H9 (cell line): ENCODE measurements at regions not wholly inside any gene's neighbourhood (a gene's known extent, or its start where the extent isn't known, plus 50 kb on each side); places are given as distances from the start of the nearest gene placed in this dataset.

ENCODE experiments used
- DNase-seq: peaks from one replicate; pipeline ENCODE4 v3.0.0-alpha.2; 2017
- H2AFZ ChIP-seq: one replicate; pipeline ENCODE4 v1.6.1; 2013; ENCODE audit warnings: mild to moderate bottlenecking, low read length, control low read depth, moderate library complexity
- H2AK5ac ChIP-seq: 2 replicates; pipeline ENCODE4 v1.6.1; 2013; ENCODE audit warnings: low read length, control low read depth, mixed read lengths; ENCODE audit not compliant: insufficient read length
- H2BK120ac ChIP-seq: one replicate; pipeline ENCODE4 v1.6.1; 2013; ENCODE audit warnings: low read depth, mild to moderate bottlenecking, low read length, control low read depth, inconsistent platforms; ENCODE audit not compliant: poor library complexity, severe bottlenecking
- H2BK12ac ChIP-seq: 2 replicates; pipeline ENCODE4 v1.6.1; 2013; ENCODE audit warnings: low read length, control low read depth, mixed read lengths, low read depth; ENCODE audit not compliant: insufficient read length
- H2BK15ac ChIP-seq: 2 replicates; pipeline ENCODE4 v1.6.1; 2013; ENCODE audit warnings: low read depth, low read length, control low read depth
- H2BK20ac ChIP-seq: one replicate; pipeline ENCODE4 v1.6.1; 2013; ENCODE audit warnings: low read depth, mild to moderate bottlenecking, low read length, control low read depth, inconsistent platforms; ENCODE audit not compliant: poor library complexity, severe bottlenecking
- H2BK5ac ChIP-seq: 2 replicates; pipeline ENCODE4 v1.6.1; 2013; ENCODE audit warnings: low read length, control low read depth, mixed read lengths; ENCODE audit not compliant: insufficient read length
- H3K14ac ChIP-seq: 2 replicates; pipeline ENCODE4 v1.6.1; 2013; ENCODE audit warnings: low read length, control low read depth; ENCODE audit not compliant: insufficient read depth
- H3K18ac ChIP-seq: 2 replicates; pipeline ENCODE4 v1.6.1; 2013; ENCODE audit warnings: low read depth, mild to moderate bottlenecking, mixed read lengths, low read length, control low read depth; ENCODE audit not compliant: insufficient read length
- H3K23ac ChIP-seq: 2 replicates; pipeline ENCODE4 v1.6.1; 2013; ENCODE audit warnings: low read length, control low read depth, mixed read lengths, low read depth; ENCODE audit not compliant: insufficient read length
- H3K23me2 ChIP-seq: 2 replicates; pipeline ENCODE4 v1.6.1; 2013; ENCODE audit warnings: low read depth, mild to moderate bottlenecking, mixed read lengths, low read length, control low read depth; ENCODE audit not compliant: insufficient read length, poor library complexity, severe bottlenecking
- H3K27ac ChIP-seq: 2 replicates; pipeline ENCODE4 v1.5.1; 2013; ENCODE audit warnings: low read length, control low read depth, mixed read lengths, low read depth; ENCODE audit not compliant: insufficient read length
- H3K27me3 ChIP-seq: 2 replicates; pipeline ENCODE4 v1.6.1; 2013; ENCODE audit warnings: low read length, control low read depth, inconsistent platforms; ENCODE audit not compliant: insufficient read depth
- H3K4ac ChIP-seq: 2 replicates; pipeline ENCODE4 v1.6.1; 2013; ENCODE audit warnings: low read depth, mild to moderate bottlenecking, control low read depth, inconsistent platforms, low read length, moderate library complexity
- H3K4me1 ChIP-seq: 2 replicates; pipeline ENCODE4 v1.6.1; 2013; ENCODE audit warnings: low read length, control low read depth, inconsistent platforms; ENCODE audit not compliant: insufficient read depth
- H3K4me2 ChIP-seq: 2 replicates; pipeline ENCODE4 v1.6.1; 2013; ENCODE audit warnings: low read length, control low read depth, mixed read lengths; ENCODE audit not compliant: insufficient read length, insufficient read depth
- H3K56ac ChIP-seq: 2 replicates; pipeline ENCODE4 v1.6.1; 2013; ENCODE audit warnings: low read depth, mild to moderate bottlenecking, mixed read lengths, low read length, control low read depth; ENCODE audit not compliant: insufficient read length
- H3K79me1 ChIP-seq: 2 replicates; pipeline ENCODE4 v1.6.1; 2013; ENCODE audit warnings: low read depth, mild to moderate bottlenecking, moderate library complexity, low read length, control low read depth, inconsistent platforms; ENCODE audit not compliant: insufficient read depth, poor library complexity, severe bottlenecking
- H3K79me2 ChIP-seq: 2 replicates; pipeline ENCODE4 v1.6.1; 2013; ENCODE audit warnings: low read length, control low read depth, inconsistent platforms; ENCODE audit not compliant: insufficient read depth
- H3K9ac ChIP-seq: 2 replicates; pipeline ENCODE4 v1.6.1; 2013; ENCODE audit warnings: low read length, control low read depth, mixed read lengths; ENCODE audit not compliant: insufficient read length; ENCODE audit errors: extremely low read depth
- H3K9me3 ChIP-seq: one replicate; pipeline ENCODE4 v1.6.1; 2013; ENCODE audit warnings: low read depth, low read length, inconsistent platforms; ENCODE audit not compliant: control insufficient read depth
- H3T11ph ChIP-seq: one replicate; pipeline ENCODE4 v1.6.1; 2013; ENCODE audit warnings: mild to moderate bottlenecking, low read length, control low read depth, inconsistent platforms
- H4K20me1 ChIP-seq: one replicate; pipeline ENCODE4 v1.6.1; 2013; ENCODE audit not compliant: control insufficient read depth, insufficient read length, insufficient read depth
- H4K5ac ChIP-seq: 2 replicates; pipeline ENCODE4 v1.6.1; 2013; ENCODE audit warnings: low read depth, mild to moderate bottlenecking, mixed read lengths, low read length, control low read depth; ENCODE audit not compliant: insufficient read length
- H4K8ac ChIP-seq: replicated peaks from 2 replicates; pipeline ENCODE4 v1.6.1; 2013; ENCODE audit warnings: low read length, control low read depth, mixed read lengths, low read depth; ENCODE audit not compliant: insufficient read length
- H4K91ac ChIP-seq: 2 replicates; pipeline ENCODE4 v1.6.1; 2013; ENCODE audit warnings: low read depth, mild to moderate bottlenecking, moderate library complexity, mixed read lengths, low read length, control low read depth; ENCODE audit not compliant: insufficient read length
- H3K27ac Mint-ChIP-seq, 3 experiments: 2 replicates in 2 of 3; 3 replicates in 1 of 3; pipeline ENCODE4 v1.8.0; 2020 to 2021; ENCODE audit warnings: mixed read lengths in 3 of 3, mild to moderate bottlenecking in 1 of 3, moderate library complexity in 1 of 3
- H3K27me3 Mint-ChIP-seq: 2 replicates; pipeline ENCODE4 v1.8.0; 2021; ENCODE audit warnings: low read depth, mild to moderate bottlenecking, moderate library complexity, mixed read lengths
- H3K36me3 Mint-ChIP-seq, 3 experiments: 2 replicates in 2 of 3; 3 replicates in 1 of 3; pipeline ENCODE4 v1.8.0; 2020 to 2021; ENCODE audit warnings: low read depth in 3 of 3, mixed read lengths in 3 of 3; ENCODE audit not compliant: insufficient read depth in 1 of 3
- H3K4me1 Mint-ChIP-seq, 2 experiments: 2 replicates each; pipeline ENCODE4 v1.8.0; 2020; ENCODE audit warnings: mixed read lengths in 2 of 2
- H3K4me3 Mint-ChIP-seq, 2 experiments: 2 replicates in 1 of 2; 3 replicates in 1 of 2; pipeline ENCODE4 v1.8.0; 2020 to 2021; ENCODE audit warnings: mild to moderate bottlenecking in 2 of 2, mixed read lengths in 2 of 2, moderate library complexity in 1 of 2
- H3K9me3 Mint-ChIP-seq, 2 experiments: 2 replicates in 1 of 2; 3 replicates in 1 of 2; pipeline ENCODE4 v1.8.0; 2020; ENCODE audit warnings: mild to moderate bottlenecking in 2 of 2, mixed read lengths in 2 of 2, moderate library complexity in 1 of 2
- WGBS: extraction: QIAGEN DNeasy Blood & Tissue Kit; methylation state at CpG from one replicate; pipeline ENCODE4 v1.1.7; 2013; ENCODE audit warnings: missing lambda C conversion rate, low lambda C conversion rate, mixed read lengths; ENCODE audit not compliant: insufficient read length; ENCODE audit errors: extremely low coverage; 5-methylcytosine and 5-hydroxymethylcytosine counted together
- TF ChIP-seq, protein P1 (sequence below): fragments of 200-600 bp; sonication (generic); conservative IDR thresholded peaks from 3 replicates; pipeline ENCODE4 v1.8.0; 2021; ENCODE audit warnings: antibody characterized with exemption, mild to moderate bottlenecking

DNA sequence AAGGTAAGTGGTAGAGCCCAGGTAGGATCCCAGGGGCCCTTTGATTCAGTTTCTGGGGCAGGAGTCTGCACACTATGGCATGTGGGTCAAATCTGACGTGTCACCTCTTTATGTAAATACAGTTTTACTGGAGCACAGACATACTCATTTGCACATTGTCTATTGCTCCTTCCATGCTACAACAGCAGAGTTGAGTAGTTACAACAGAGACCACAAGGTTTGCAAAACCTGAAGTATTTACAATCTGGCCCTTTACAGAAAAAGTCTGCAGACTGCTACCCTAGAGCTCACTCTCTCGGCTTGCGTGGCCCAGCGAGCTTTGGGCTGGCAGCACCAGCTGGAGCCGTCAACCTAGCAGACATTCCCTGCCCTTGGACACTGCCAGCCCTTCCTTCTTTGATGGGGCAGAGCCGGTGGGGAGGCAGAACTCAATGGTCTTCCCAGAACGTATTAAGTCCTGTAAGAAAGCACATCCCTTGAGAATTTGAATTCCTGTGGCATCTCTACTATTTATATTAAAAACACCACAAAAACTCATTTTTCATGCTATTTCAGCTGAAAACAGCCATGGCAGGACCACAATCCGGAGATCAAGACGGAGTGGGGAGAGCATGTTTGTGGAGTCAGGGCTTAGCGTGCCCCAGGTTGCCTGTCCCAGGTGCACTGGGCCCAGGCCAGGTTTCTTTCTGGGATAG is 133.1 kb upstream of the NUDT7 start:
- H3K27me3 ChIP-seq: no peaks in the 10 kb centered on the region
- H3K9ac ChIP-seq: no peak overlapping the region
- no peak overlapping the region for H3K18ac ChIP-seq
- peaks cover 4 to 14% of the 10 kb centered on the region in 2 experiments; a peak in 2 of 4 replicates for H3K4me1 Mint-ChIP-seq
- H3K27ac ChIP-seq: no peak overlapping the region
- no peak overlapping the region for H3K14ac ChIP-seq
- DNase-seq: no peak
- H3K56ac ChIP-seq: no peak overlapping the region
- no peak overlapping the region for H2BK15ac ChIP-seq
- no peak overlapping the region for H3K4ac ChIP-seq
- H3K79me1 ChIP-seq: no peaks in the 10 kb centered on the region
- no peak overlapping the region for H4K91ac ChIP-seq
- no peak overlapping the region for H2BK12ac ChIP-seq
- no peak overlapping the region for H2BK20ac ChIP-seq
- no peak overlapping the region for H3K23ac ChIP-seq
- WGBS: no CpG with 5 or more reads among the region's 10 CpGs
- H2BK120ac ChIP-seq: no peak overlapping the region
- no peaks in the 10 kb centered on the region for H4K20me1 ChIP-seq
- H3K9me3 Mint-ChIP-seq: no peaks in the 10 kb centered on the region
- no peaks in the 10 kb centered on the region for H3K79me2 ChIP-seq
- H4K8ac ChIP-seq: no peak overlapping the region
- TF ChIP-seq, protein P1, sequence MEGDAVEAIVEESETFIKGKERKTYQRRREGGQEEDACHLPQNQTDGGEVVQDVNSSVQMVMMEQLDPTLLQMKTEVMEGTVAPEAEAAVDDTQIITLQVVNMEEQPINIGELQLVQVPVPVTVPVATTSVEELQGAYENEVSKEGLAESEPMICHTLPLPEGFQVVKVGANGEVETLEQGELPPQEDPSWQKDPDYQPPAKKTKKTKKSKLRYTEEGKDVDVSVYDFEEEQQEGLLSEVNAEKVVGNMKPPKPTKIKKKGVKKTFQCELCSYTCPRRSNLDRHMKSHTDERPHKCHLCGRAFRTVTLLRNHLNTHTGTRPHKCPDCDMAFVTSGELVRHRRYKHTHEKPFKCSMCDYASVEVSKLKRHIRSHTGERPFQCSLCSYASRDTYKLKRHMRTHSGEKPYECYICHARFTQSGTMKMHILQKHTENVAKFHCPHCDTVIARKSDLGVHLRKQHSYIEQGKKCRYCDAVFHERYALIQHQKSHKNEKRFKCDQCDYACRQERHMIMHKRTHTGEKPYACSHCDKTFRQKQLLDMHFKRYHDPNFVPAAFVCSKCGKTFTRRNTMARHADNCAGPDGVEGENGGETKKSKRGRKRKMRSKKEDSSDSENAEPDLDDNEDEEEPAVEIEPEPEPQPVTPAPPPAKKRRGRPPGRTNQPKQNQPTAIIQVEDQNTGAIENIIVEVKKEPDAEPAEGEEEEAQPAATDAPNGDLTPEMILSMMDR: no peak
- H3K27ac Mint-ChIP-seq: no peak overlapping the region
- H3K4me3 Mint-ChIP-seq: no peak overlapping the region
- H4K5ac ChIP-seq: no peak overlapping the region
- no peak overlapping the region for H2BK5ac ChIP-seq
- H3K27me3 Mint-ChIP-seq: no peaks in the 10 kb centered on the region; the same call in 1 of the 2 replicates
- H3K4me2 ChIP-seq: no peak overlapping the region
- H3K4me1 ChIP-seq: peaks cover 2% of the 10 kb centered on the region; the same call in 1 of the 2 replicates
- no peaks in the 10 kb centered on the region for H3K23me2 ChIP-seq
- no peaks in the 10 kb centered on the region for H3K9me3 ChIP-seq
- H2AFZ ChIP-seq: no peak overlapping the region
- no peak overlapping the region for H2AK5ac ChIP-seq
- no peaks in the 10 kb centered on the region for H3K36me3 Mint-ChIP-seq
- H3T11ph ChIP-seq: no peak overlapping the region
